GM12878 (cell line): ENCODE measurements at regions not wholly inside any gene's neighbourhood (a gene's known extent, or its start where the extent isn't known, plus 50 kb on each side); places are given as distances from the start of the nearest gene placed in this dataset.

Experiments
- BHLHE40 ChIP-seq, 2 experiments: fragments of 450-650 bp in 1 of 2; IDR thresholded peaks; 2 replicates each; pipeline ENCODE4 v1.6.1; 2011 to 2017; ENCODE audit warnings: low read depth in 2 of 2, borderline replicate concordance in 1 of 2, improper control_type of control experiment in 1 of 2, low read length in 1 of 2, mild to moderate bottlenecking in 1 of 2
- EZH2 ChIP-seq: IDR thresholded peaks from 2 replicates; pipeline ENCODE4 v1.6.1; 2012; ENCODE audit warnings: low read depth, mild to moderate bottlenecking, control low read depth, inconsistent platforms, low read length, borderline replicate concordance; ENCODE audit not compliant: control insufficient read depth
- KDM1A ChIP-seq: fragments of 200-600 bp; sonication (generic); IDR thresholded peaks from 2 replicates; pipeline ENCODE4 v1.6.1; 2016; ENCODE audit warnings: borderline replicate concordance
- NFIC ChIP-seq: IDR thresholded peaks from 2 replicates; pipeline ENCODE4 v1.6.1; 2012; ENCODE audit warnings: low read depth, mild to moderate bottlenecking, inconsistent platforms, low read length, moderate library complexity
- NR2C2 ChIP-seq: IDR thresholded peaks from 2 replicates; pipeline ENCODE4 v1.6.1; 2011; ENCODE audit warnings: borderline replicate concordance, low read depth; ENCODE audit not compliant: control insufficient read depth, insufficient read length
- SIX5 ChIP-seq: IDR thresholded peaks from 2 replicates; pipeline ENCODE4 v1.6.1; 2011; ENCODE audit warnings: mild to moderate bottlenecking, low read depth, low read length, moderate library complexity; ENCODE audit not compliant: severe bottlenecking
- SMC3 ChIP-seq: IDR thresholded peaks from 2 replicates; pipeline ENCODE4 v1.6.1; 2011; ENCODE audit warnings: low read length, improper control_type of control experiment, borderline replicate concordance
- TF ChIP-seq, protein P1 (sequence below): fragments of 450-650 bp; IDR thresholded peaks from 2 replicates; pipeline ENCODE4 v1.6.1; 2017; ENCODE audit warnings: mild to moderate bottlenecking, moderate library complexity
- TF ChIP-seq, protein P2 (sequence below): IDR thresholded peaks from 2 replicates; pipeline ENCODE4 v1.6.1; 2012; ENCODE audit warnings: low read length, inconsistent platforms
- TF ChIP-seq, protein P3 (sequence below), 3 experiments: IDR thresholded peaks in 2 of 3; conservative IDR thresholded peaks in 1 of 3; 2 replicates each; pipeline ENCODE4 v1.5.1; 2011; ENCODE audit warnings: low read depth in 3 of 3, low read length in 3 of 3, mild to moderate bottlenecking in 3 of 3, control low read depth in 2 of 3, moderate library complexity in 2 of 3, inconsistent platforms in 1 of 3, mixed read lengths in 1 of 3; ENCODE audit not compliant: control insufficient read depth in 2 of 3, insufficient read depth in 1 of 3; ENCODE audit errors: extremely low read depth in 1 of 3

DNA sequence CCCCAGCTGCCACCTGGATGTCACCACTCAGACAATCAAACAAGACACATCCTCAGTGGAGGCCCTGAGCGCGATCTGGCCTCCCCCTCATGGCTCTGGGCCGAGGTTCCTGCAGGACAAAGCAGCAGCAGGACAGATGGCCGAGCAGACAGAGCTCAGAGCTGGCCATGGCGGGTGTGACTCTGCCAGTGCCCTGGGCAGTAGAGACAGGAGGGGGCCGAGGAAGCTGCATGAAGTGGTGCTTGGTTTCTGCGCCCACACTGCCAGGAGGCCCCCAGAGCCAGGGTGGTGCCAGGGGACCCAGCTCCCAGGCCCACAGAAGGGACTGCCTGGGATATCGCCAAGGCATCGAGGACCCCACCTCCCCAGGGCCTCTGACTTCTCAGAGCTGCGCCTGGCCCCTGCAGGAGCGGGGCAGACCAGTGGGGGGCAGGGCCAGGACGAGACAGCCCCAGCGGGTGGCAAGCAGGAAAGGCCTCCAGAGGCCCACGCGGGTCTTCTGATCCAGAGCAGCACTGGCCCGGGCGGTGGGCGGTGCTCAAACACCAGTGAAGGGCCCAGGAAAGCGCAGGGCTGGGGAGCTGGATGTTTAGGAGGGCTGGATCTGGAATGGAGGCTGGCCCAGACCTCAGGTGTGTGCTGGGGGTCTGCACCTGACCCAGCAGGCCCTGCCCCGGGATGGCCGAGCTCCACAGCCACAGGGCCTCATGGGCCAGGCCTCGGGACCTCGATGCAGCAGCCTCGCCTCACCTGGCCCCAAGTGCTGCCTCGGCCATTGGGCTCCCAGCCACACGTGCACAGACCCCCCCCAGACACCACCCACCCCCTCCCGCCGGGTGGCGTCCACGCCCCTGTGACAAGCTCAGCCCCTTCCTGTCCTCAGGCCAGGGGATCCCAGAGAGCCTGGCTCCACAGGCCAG lies 76.0 kb downstream of the GOLGA8G start:
- TF ChIP-seq, protein P1, sequence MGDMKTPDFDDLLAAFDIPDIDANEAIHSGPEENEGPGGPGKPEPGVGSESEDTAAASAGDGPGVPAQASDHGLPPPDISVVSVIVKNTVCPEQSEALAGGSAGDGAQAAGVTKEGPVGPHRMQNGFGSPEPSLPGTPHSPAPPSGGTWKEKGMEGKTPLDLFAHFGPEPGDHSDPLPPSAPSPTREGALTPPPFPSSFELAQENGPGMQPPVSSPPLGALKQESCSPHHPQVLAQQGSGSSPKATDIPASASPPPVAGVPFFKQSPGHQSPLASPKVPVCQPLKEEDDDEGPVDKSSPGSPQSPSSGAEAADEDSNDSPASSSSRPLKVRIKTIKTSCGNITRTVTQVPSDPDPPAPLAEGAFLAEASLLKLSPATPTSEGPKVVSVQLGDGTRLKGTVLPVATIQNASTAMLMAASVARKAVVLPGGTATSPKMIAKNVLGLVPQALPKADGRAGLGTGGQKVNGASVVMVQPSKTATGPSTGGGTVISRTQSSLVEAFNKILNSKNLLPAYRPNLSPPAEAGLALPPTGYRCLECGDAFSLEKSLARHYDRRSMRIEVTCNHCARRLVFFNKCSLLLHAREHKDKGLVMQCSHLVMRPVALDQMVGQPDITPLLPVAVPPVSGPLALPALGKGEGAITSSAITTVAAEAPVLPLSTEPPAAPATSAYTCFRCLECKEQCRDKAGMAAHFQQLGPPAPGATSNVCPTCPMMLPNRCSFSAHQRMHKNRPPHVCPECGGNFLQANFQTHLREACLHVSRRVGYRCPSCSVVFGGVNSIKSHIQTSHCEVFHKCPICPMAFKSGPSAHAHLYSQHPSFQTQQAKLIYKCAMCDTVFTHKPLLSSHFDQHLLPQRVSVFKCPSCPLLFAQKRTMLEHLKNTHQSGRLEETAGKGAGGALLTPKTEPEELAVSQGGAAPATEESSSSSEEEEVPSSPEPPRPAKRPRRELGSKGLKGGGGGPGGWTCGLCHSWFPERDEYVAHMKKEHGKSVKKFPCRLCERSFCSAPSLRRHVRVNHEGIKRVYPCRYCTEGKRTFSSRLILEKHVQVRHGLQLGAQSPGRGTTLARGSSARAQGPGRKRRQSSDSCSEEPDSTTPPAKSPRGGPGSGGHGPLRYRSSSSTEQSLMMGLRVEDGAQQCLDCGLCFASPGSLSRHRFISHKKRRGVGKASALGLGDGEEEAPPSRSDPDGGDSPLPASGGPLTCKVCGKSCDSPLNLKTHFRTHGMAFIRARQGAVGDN, result no peak
- TF ChIP-seq BHLHE40 (IDR thresholded peaks at IDR 0.05; ENCODE audit: borderline replicate concordance in 1 of 2, low read depth in 2 of 2, low read length in 1 of 2), result no peak
- TF ChIP-seq NFIC, result no peak
- TF ChIP-seq, protein P2, sequence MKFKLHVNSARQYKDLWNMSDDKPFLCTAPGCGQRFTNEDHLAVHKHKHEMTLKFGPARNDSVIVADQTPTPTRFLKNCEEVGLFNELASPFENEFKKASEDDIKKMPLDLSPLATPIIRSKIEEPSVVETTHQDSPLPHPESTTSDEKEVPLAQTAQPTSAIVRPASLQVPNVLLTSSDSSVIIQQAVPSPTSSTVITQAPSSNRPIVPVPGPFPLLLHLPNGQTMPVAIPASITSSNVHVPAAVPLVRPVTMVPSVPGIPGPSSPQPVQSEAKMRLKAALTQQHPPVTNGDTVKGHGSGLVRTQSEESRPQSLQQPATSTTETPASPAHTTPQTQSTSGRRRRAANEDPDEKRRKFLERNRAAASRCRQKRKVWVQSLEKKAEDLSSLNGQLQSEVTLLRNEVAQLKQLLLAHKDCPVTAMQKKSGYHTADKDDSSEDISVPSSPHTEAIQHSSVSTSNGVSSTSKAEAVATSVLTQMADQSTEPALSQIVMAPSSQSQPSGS, result no peak
- TF ChIP-seq, protein P3, sequence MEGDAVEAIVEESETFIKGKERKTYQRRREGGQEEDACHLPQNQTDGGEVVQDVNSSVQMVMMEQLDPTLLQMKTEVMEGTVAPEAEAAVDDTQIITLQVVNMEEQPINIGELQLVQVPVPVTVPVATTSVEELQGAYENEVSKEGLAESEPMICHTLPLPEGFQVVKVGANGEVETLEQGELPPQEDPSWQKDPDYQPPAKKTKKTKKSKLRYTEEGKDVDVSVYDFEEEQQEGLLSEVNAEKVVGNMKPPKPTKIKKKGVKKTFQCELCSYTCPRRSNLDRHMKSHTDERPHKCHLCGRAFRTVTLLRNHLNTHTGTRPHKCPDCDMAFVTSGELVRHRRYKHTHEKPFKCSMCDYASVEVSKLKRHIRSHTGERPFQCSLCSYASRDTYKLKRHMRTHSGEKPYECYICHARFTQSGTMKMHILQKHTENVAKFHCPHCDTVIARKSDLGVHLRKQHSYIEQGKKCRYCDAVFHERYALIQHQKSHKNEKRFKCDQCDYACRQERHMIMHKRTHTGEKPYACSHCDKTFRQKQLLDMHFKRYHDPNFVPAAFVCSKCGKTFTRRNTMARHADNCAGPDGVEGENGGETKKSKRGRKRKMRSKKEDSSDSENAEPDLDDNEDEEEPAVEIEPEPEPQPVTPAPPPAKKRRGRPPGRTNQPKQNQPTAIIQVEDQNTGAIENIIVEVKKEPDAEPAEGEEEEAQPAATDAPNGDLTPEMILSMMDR (IDR thresholded peaks at IDR 0.05 in 2 of 3, conservative IDR thresholded peaks at IDR 0.05 in 1 of 3; ENCODE audit: control insufficient read depth in 2 of 3, extremely low read depth in 1 of 3, insufficient read depth in 1 of 3, low read depth in 3 of 3, low read length in 3 of 3), result no peak
- TF ChIP-seq SMC3, result no peak
- TF ChIP-seq SIX5, result no peak
- no peak for TF ChIP-seq KDM1A
- no peak for TF ChIP-seq EZH2
- no peak for TF ChIP-seq NR2C2
